VCaP (cell line): ENCODE measurements at regions not wholly inside any gene's neighbourhood (a gene's known extent, or its start where the extent isn't known, plus 50 kb on each side); places are given as distances from the start of the nearest gene placed in this dataset.

Experiments
- H3K27ac ChIP-seq: fragments of 450-650 bp; 2 replicates; pipeline ENCODE4 v1.5.1; 2017
- CTCF ChIP-seq: fragments of 450-650 bp; conservative IDR thresholded peaks from 2 replicates; pipeline ENCODE4 v1.5.1; 2017; ENCODE audit warnings: mild to moderate bottlenecking, moderate library complexity

- no peak overlapping the region for H3K27ac ChIP-seq
- TF ChIP-seq CTCF = no peak
These were observed 584.0 kb upstream of the CDH8 start for GRCh38 chr16:62620275-62620674.

- TF ChIP-seq CTCF = no peak
- no peak overlapping the region for H3K27ac ChIP-seq
These were observed 579.3 kb upstream of the CDH8 start for GRCh38 chr16:62615526-62615925.

GRCh38 chr16:62610291-62610690, 574.1 kb upstream of the CDH8 start:
- no peak for TF ChIP-seq CTCF
- H3K27ac ChIP-seq = no peak overlapping the region

- no peak for TF ChIP-seq CTCF
- no peak overlapping the region for H3K27ac ChIP-seq
These were observed 566.6 kb upstream of the CDH8 start for GRCh38 chr16:62602790-62603189.

GRCh38 chr16:62597875-62598274, 561.6 kb upstream of the CDH8 start:
- TF ChIP-seq CTCF = no peak
- no peak overlapping the region for H3K27ac ChIP-seq

- TF ChIP-seq CTCF = no peak
- no peak overlapping the region for H3K27ac ChIP-seq
These were observed 560.3 kb upstream of the CDH8 start for GRCh38 chr16:62596584-62596983.

GRCh38 chr16:62596125-62596524, 559.9 kb upstream of the CDH8 start:
- no peak overlapping the region for H3K27ac ChIP-seq
- no peak for TF ChIP-seq CTCF
